HepG2 (cell line): ENCODE measurements at regions not wholly inside any gene's neighbourhood (a gene's known extent, or its start where the extent isn't known, plus 50 kb on each side); places are given as distances from the start of the nearest gene placed in this dataset.
A peak's percentile ranks its signal among the peaks of the same experiment; 100 is the strongest.

Experiments used
- ARID2 ChIP-seq: sonication (generic); formaldehyde crosslinking; IDR thresholded peaks from 2 replicates; pipeline ENCODE4 v1.8.1; 2022; ENCODE audit warnings: mild to moderate bottlenecking, missing genetic modification reagents, borderline replicate concordance
- BRF2 ChIP-seq: sonication (generic); formaldehyde crosslinking; IDR thresholded peaks from 2 replicates; pipeline ENCODE4 v1.8.1; 2022; ENCODE audit warnings: mild to moderate bottlenecking, missing genetic modification reagents
- CTCF ChIP-seq: sonication (generic); formaldehyde crosslinking; IDR thresholded peaks from 2 replicates; pipeline ENCODE4 v1.5.0; 2020; ENCODE audit warnings: mild to moderate bottlenecking, missing genetic modification reagents, moderate library complexity
- DPF2 ChIP-seq: sonication (generic); formaldehyde crosslinking; IDR thresholded peaks from 2 replicates; pipeline ENCODE4 v1.4.0; 2020; ENCODE audit warnings: mild to moderate bottlenecking, low read depth, missing genetic modification reagents, borderline replicate concordance
- FOXK1 ChIP-seq: sonication (generic); formaldehyde crosslinking; IDR thresholded peaks from 2 replicates; pipeline ENCODE4 v1.4.0; 2020; ENCODE audit warnings: low read depth, missing genetic modification reagents, borderline replicate concordance
- FOXK2 ChIP-seq: fragments of 450-650 bp; IDR thresholded peaks from 2 replicates; pipeline ENCODE4 v1.6.1; 2016
- HMG20A ChIP-seq: IDR thresholded peaks from 2 replicates; pipeline ENCODE4 v1.6.1; 2016; ENCODE audit warnings: borderline replicate concordance
- MXI1 ChIP-seq: IDR thresholded peaks from 3 replicates; pipeline ENCODE4 v1.6.1; 2012; ENCODE audit warnings: low read depth, low read length, inconsistent platforms, borderline replicate concordance
- POLR2AphosphoS5 ChIP-seq: IDR thresholded peaks from 2 replicates; pipeline ENCODE4 v1.6.1; 2012; ENCODE audit warnings: low read depth, low read length
- RORA ChIP-seq: sonication (generic); formaldehyde crosslinking; IDR thresholded peaks from 2 replicates; pipeline ENCODE4 v1.5.0; 2020; ENCODE audit warnings: mild to moderate bottlenecking, missing genetic modification reagents, moderate library complexity
- ZNF780A ChIP-seq: sonication (generic); formaldehyde crosslinking; IDR thresholded peaks from 2 replicates; pipeline ENCODE4 v1.8.0; 2022; ENCODE audit warnings: mild to moderate bottlenecking, missing genetic modification reagents, moderate library complexity
- ZNF850 ChIP-seq: sonication (generic); formaldehyde crosslinking; conservative IDR thresholded peaks from 2 replicates; pipeline ENCODE4 v1.9.0; 2021; ENCODE audit warnings: mild to moderate bottlenecking, missing genetic modification reagents

- TF ChIP-seq POLR2AphosphoS5 (no peak), ZNF780A (no peak), ZNF850 (no peak), ARID2 (CRISPR knock-in tag) (no peak), BRF2 (CRISPR knock-in tag) (no peak), CTCF (CRISPR knock-in tag) (no peak), MXI1 (no peak), RORA (no peak), FOXK1 (CRISPR knock-in tag) (no peak), FOXK2 (no peak), HMG20A (peak; percentile 32; the same call in 1 of the 2 replicates), DPF2 (CRISPR knock-in tag) (no peak)
These were observed 320.9 kb upstream of the CITED2 start for GRCh38 chr6:139695361-139695760.
